ENCODE measurements at regions not wholly inside any gene's neighbourhood (a gene's known extent, or its start where the extent isn't known, plus 50 kb on each side); places are given as distances from the start of the nearest gene placed in this dataset.

GRCh38 chr4:111066001-111066400 lies 443.1 kb upstream of the PITX2 start:
- TF ChIP-seq CTCF (IDR thresholded peaks at IDR 0.05), result no peak
- no peak for TF ChIP-seq POLR2A (IDR thresholded peaks at IDR 0.05)

Data from right lobe of liver (tissue), 4 donors.